NOMO-1 treated with DMSO at 0.1 percent for 48 hours (cell line): ENCODE measurements at regions not wholly inside any gene's neighbourhood (a gene's known extent, or its start where the extent isn't known, plus 50 kb on each side); places are given as distances from the start of the nearest gene placed in this dataset.
"Not testable (repeated sequence)": the region's sequence is repeated elsewhere in the genome, so short reads cannot be mapped to it uniquely, and the experiment has no call there.

Experiments used
- DNase-seq: peaks from one replicate; lab custom pipeline; 2025; ENCODE audit not compliant: unreplicated experiment; lab: John Stamatoyannopoulos, UW

DNA sequence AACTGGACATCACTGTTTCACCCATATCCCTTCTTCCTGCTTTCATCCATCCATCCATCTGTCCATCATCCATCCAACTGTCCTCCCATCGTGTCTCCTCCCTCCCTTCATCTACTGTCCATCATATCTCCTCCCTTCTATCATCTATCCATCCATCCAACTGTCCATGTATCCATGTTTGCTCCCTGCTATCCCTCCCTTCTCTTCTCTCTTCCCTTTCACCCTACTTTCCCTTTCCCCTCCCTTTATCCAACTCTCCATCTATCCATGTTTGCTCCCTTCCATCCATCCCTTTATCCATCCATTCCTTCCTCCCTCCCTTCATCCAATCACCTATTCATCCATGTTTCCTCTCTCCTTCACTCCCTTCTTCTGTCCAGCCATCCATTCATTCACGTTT, 92.6 kb upstream of the CTBP2 start:
- no peak for DNase-seq

GRCh38 chr10:125250834-125251233, 90.5 kb upstream of the CTBP2 start:
- not testable (repeated sequence) for DNase-seq

DNA sequence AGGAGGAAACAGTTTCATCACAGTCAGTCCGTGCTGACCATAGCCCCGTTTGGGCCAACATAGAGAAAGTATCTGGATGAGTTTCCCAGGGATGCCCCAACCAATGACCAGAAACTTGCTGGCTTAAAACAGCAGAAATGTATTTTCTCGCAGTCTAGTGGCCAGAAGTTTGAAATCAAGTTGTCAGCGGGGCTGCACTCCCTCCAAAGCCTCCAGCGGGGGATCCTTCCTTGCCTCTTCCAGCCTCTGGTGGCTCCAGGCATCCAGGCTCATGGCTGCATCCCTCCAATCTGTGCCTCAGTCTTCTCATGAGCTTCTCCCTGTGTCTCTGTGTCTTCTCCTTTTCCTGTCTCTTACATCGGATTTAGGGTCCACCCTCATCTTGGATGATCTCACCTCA, 89.6 kb upstream of the CTBP2 start:
- DNase-seq = no peak

- DNase-seq = no peak
Measured at GRCh38 chr10:125248489-125248888, 88.1 kb upstream of the CTBP2 start.

DNA sequence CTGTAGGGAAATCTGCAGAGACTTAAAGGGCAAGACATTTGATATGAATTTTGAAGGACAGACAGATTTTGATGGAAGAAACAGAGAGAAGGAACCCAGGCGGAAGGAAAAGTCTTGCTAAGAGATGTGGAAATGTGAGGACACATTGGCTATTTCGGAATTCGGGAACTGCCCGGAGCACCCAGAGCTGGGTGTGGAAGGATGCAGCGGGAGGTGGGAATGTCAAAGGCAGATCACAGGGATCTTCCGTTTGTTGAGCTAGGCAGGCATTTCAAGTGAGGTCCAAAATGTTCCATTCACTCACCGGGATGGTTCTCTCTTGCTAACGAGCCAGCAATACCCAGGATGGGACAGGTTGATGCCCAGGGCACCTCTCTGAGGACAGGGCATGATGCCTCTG, 87.2 kb upstream of the CTBP2 start:
- DNase-seq = no peak

GRCh38 chr10:125243532-125244253, 83.3 kb upstream of the CTBP2 start:
- no peak for DNase-seq

DNA sequence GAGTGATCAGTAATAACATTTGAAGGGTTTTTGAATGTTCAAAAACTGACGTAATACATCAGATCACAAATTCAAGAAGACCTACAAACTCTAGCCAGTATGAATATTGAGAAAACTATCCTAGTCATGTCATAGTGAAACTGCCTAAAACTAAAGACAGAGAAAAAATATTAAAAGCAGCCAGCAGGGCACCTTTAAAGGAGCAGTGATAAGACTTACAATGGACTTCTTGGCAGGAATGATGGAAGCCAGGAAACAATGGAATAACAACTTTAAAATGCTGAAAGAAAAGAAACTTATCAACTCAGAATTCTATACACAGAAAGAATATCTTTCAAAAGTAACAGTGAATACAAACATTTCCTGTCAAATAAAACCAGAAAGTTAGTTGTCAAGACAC, 78.3 kb upstream of the CTBP2 start:
- DNase-seq = no peak

DNA sequence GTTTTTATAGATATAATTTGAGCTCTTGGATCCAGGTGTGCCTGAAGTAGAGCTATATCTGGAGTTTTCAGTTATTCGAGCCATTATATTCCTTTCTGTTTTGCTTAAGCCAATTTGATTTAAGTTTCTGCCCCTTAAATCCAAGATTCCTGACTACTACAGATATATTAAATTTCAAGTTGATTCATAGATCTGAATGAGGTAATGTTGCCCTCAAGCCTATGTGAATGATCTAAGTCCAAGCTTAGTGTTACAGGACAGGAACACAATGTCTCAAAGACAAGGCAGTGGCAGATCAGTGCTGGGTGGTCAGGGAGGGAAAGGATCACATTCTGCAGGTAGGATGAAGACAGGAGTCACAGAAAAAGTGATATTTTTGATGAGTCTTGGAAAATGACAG, 75.7 kb upstream of the CTBP2 start:
- no peak for DNase-seq

DNA sequence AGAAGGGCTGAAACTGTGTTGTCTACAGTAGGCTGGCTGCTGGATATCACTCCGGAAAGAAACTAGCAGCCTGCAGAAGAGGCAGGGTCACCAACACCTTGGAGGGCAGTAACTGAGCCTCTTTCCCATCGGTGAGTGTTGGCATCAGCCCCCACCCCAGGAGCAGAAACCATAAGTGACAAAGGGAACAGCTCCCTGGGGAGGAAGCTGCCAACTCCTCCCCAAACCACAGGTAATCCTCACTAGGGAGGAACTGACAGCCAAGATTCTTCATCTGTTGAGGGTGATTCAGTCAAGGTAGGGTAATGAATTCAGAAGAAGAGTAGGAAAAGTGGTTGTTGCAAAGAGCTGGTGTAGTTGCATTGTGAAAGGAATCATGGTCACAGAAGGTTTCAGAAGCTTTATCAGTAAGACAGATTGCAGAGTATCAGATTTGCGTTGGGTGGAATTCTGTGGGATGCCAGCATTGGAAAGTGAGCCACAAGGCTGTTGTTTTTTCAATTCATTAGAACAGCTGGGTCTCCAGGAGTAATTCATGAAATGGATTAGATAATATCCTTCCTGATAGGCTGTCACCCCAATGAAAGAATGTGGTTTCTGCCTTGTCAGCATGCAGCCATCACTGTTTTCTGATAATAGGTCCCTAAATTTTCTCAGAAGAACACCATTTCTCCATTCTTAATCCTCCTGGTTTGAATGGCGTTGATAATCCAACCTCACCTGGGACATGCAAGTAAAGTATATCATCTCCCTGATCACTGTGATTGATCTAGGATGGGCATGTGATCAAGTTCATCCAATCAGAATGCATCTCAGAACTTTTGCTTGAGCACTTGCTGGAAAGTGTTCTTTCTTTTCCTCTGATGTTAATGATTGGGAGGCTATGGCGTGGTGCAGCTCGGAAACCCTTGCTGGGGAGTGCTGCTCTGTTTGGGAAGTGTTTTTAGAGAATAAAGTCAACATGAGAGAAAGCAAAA, 75.0 kb upstream of the CTBP2 start:
- DNase-seq = no peak

DNA sequence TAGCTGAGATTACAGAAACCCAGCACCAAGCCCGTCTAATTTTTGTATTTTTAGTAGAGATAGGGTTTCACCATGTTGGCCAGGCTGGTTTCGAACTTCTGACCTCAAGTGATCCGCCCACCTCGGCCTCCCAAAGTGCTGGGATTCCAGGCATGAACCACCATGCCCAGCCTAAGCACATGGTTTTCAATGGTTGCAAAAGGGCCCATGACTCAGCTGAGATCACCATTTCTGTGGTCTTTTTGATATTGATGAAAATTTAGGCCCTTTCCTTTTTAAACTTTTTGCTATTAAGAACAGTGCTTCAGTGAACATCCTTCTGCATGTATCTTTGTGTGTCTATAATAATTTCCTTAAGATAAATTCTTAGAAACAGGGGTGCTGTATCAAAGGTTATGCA, 74.2 kb upstream of the CTBP2 start:
- DNase-seq = not testable (repeated sequence)

DNA sequence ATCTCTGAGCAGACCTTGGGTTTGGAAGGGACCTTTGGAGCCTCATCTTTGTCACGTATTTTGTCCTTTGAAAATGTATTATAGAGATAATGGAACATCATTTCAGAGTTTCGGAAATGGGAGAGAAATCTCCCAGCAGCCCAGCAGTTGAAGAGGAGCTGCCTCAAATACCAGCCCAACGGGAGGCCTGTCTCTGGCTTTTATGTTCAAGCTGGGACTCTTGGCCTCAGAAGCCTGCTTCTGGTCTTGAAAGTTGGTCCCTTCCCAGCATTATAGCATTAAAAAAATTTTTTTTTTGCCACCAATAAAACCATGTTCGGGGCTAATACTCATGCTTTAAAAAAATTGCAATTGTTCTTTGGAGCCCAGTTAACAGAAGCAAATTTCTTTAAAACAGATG, 73.4 kb upstream of the CTBP2 start:
- DNase-seq = no peak

GRCh38 chr10:125232841-125233240, 72.5 kb upstream of the CTBP2 start:
- no peak for DNase-seq

DNA sequence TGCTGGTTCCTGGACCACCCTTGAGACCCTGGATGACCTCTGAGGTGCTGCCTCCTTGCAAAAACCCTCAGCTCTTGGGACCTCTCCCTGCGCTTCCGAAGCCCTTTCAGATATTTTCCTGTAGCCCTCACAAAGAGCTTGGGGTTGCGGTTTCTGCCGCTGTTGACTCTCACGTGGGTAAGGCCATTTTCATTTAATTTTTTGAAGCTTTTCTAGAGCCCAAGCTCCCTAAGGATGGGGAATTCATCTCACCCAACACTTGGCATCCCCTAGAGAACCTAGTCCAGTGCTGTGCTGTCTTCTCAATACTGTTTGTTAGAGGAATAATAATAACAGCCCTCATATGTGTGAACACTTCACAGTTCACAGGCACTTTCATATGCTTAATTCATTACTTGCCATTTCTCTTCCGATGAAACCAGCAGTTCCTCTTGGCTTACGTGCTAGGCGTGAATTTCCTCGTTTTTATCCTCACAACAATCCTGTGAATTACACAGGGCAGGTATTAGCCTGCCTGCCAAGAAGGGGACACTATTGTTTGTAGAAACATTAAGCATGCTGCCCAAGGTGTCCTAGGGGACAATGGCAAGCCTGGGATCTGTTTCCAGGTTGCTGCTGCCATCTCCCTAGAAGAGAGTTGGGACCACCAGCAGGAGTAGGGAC, 71.6 kb upstream of the CTBP2 start:
- no peak for DNase-seq

- DNase-seq = no peak
Measured at GRCh38 chr10:125231116-125231812, 70.9 kb upstream of the CTBP2 start.

DNA sequence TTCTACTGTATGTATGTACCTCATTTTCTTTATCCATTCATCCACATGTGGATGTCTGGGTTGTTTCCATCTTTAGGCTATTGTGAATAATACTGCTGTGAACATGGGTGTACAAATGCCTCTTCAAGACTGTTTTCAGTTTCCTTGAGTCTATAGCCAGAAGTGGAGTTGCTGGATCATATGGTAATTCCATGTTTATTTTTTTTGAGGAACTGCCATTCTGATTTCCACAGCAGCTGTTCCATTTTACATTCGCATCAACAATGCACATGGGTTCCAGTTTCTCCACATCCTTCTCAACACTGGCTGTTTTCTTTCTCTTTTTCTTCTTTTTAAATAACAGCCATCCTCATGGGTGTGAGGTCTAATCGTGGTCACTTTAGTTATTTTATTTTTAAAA, 69.9 kb upstream of the CTBP2 start:
- no peak for DNase-seq

- not testable (repeated sequence) for DNase-seq
Measured at GRCh38 chr10:125228245-125228940, 68.0 kb upstream of the CTBP2 start.

DNA sequence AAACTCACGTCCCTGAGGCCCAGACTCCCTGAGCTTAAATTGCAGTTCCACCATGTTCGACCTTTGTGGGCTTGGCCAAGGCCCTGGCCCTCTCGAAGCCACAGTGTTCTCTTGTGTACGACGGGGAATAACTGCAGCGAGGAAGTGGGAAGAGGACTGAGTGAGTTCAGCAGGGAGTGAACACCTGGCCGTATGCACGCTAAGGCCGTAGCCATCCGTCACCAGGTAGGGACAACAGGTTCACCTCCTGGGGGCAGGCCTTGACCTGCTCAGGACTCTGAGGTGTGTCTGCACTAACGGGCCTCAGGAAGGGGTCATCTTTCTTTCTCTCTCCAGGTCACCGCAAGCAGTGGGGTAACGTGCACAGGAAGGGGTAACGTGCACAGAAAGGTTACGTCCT, 67.2 kb upstream of the CTBP2 start:
- DNase-seq = no peak

- DNase-seq = no peak
Measured at GRCh38 chr10:125226823-125227222, 66.5 kb upstream of the CTBP2 start.

DNA sequence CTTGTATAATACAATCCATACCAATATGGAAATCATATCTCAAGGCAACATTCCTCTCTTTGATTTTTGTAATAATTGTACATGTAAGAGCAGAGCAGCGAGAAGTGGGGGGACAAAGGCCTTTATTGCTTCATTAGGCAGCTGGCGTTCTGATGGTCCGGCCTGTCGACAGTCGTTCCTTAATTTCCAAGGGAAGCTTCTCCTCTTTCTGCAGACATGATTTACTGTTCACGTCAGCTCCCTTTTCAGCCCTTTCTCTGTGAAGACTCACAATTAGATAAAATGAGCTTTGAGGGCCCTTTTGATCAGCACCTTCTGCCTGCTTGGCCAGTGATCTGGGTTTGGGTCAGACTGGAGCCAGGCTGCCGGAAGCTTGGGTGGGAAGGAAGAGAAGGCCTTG, 65.6 kb upstream of the CTBP2 start:
- DNase-seq = no peak

- DNase-seq = no peak
Measured at GRCh38 chr10:125225051-125225450, 64.7 kb upstream of the CTBP2 start.
